PC-3 (cell line): ENCODE measurements at regions not wholly inside any gene's neighbourhood (a gene's known extent, or its start where the extent isn't known, plus 50 kb on each side); places are given as distances from the start of the nearest gene placed in this dataset.

Experiments
- EZH2 ChIP-seq: fragments of 300-600 bp; sonication (generic); IDR thresholded peaks from one replicate; pipeline ENCODE4 v1.6.1; 2017; ENCODE audit warnings: antibody characterized with exemption, mild to moderate bottlenecking, low read length; ENCODE audit not compliant: unreplicated experiment
- EZH2phosphoT487 ChIP-seq: fragments of 300-600 bp; sonication (generic); IDR thresholded peaks from 2 replicates; pipeline ENCODE4 v1.6.1; 2018; ENCODE audit warnings: mild to moderate bottlenecking, antibody characterized with exemption, low read length, borderline replicate concordance
- TF ChIP-seq, protein P1 (sequence below): fragments of 300-600 bp; sonication (generic); conservative IDR thresholded peaks from 2 replicates; pipeline ENCODE4 v1.5.1; 2017; ENCODE audit warnings: antibody characterized with exemption, low read depth, mild to moderate bottlenecking, low read length

DNA sequence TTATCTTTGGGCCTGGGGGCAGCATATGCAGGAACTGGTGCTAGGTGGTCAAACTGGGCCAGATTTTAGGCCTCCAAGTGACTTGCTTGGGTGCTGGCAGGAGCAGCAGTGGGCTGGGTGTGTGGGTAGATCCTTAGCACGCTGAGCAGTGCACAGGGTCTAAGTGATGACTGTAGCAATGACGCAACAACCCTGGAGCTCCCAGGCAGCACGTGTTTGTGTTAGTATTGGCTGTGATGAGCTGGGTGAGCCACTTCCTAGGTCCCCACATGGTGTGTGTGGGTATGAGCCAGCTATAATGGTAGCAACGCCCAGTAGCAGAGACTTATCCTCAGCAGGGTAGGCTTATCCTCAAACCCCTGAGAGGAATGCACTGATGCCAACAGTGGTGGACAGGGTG is 570.6 kb upstream of the ROBO1 start:
- no peak for TF ChIP-seq EZH2
- TF ChIP-seq, protein P1, sequence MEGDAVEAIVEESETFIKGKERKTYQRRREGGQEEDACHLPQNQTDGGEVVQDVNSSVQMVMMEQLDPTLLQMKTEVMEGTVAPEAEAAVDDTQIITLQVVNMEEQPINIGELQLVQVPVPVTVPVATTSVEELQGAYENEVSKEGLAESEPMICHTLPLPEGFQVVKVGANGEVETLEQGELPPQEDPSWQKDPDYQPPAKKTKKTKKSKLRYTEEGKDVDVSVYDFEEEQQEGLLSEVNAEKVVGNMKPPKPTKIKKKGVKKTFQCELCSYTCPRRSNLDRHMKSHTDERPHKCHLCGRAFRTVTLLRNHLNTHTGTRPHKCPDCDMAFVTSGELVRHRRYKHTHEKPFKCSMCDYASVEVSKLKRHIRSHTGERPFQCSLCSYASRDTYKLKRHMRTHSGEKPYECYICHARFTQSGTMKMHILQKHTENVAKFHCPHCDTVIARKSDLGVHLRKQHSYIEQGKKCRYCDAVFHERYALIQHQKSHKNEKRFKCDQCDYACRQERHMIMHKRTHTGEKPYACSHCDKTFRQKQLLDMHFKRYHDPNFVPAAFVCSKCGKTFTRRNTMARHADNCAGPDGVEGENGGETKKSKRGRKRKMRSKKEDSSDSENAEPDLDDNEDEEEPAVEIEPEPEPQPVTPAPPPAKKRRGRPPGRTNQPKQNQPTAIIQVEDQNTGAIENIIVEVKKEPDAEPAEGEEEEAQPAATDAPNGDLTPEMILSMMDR: no peak
- no peak for TF ChIP-seq EZH2phosphoT487
